ENCODE measurements at regions not wholly inside any gene's neighbourhood (a gene's known extent, or its start where the extent isn't known, plus 50 kb on each side); places are given as distances from the start of the nearest gene placed in this dataset.

GRCh38 chr2:84194181-84194580, 264.9 kb downstream of the SUCLG1 start:
- Histone ChIP-seq H2AFZ (ENCODE audit: low read length) (no peak overlapping the region), H3K79me2 (ENCODE audit: insufficient read depth, low read length) (no peaks in the 10 kb centered on the region), H3K9me2 (replicated peaks; ENCODE audit: low read depth, low read length) (peaks cover 5% of the 10 kb centered on the region; the same call in 1 of the 2 replicates), H3K9ac (ENCODE audit: low read depth, low read length, poor library complexity, severe bottlenecking) (no peak overlapping the region), H3K4me3 (ENCODE audit: low read length, poor library complexity, severe bottlenecking) (no peak overlapping the region), H3K27me3 (ENCODE audit: insufficient read depth, low read length, poor library complexity, severe bottlenecking) (no peaks in the 10 kb centered on the region), H3F3A (ENCODE audit: low read depth) (no peaks in the 10 kb centered on the region), H3K4me1 (ENCODE audit: insufficient read depth, low read length, poor library complexity, severe bottlenecking) (no peaks in the 10 kb centered on the region), H3K4me2 (ENCODE audit: low read depth, low read length, poor library complexity, severe bottlenecking) (no peak overlapping the region), H3K36me3 (ENCODE audit: insufficient read depth, low read length) (no peaks in the 10 kb centered on the region), H4K20me1 (ENCODE audit: insufficient read depth, low read length, poor library complexity, severe bottlenecking) (no peaks in the 10 kb centered on the region), H3K9me3 (ENCODE audit: insufficient read depth, low read depth, low read length) (no peaks in the 10 kb centered on the region)
- no peak for TF ChIP-seq CTCF (conservative IDR thresholded peaks at IDR 0.05; ENCODE audit: low read length)
- TF ChIP-seq EZH2phosphoT487 (IDR thresholded peaks at IDR 0.05; ENCODE audit: borderline replicate concordance) = no peak

GRCh38 chr2:84187258-84187657, 271.8 kb downstream of the SUCLG1 start:
- no peaks in the 10 kb centered on the region for H3K9me2 ChIP-seq (replicated peaks; ENCODE audit: low read depth, low read length)
- no peaks in the 10 kb centered on the region for H3F3A ChIP-seq (ENCODE audit: low read depth)
- H2AFZ ChIP-seq (ENCODE audit: low read length) = no peak overlapping the region
- no peaks in the 10 kb centered on the region for H3K27me3 ChIP-seq (ENCODE audit: insufficient read depth, low read length, poor library complexity, severe bottlenecking)
- no peaks in the 10 kb centered on the region for H3K36me3 ChIP-seq (ENCODE audit: insufficient read depth, low read length)
- no peak overlapping the region for H3K9ac ChIP-seq (ENCODE audit: low read depth, low read length, poor library complexity, severe bottlenecking)
- no peaks in the 10 kb centered on the region for H3K9me3 ChIP-seq (ENCODE audit: insufficient read depth, low read depth, low read length)
- no peak for TF ChIP-seq EZH2phosphoT487 (IDR thresholded peaks at IDR 0.05; ENCODE audit: borderline replicate concordance)
- no peak for TF ChIP-seq CTCF (conservative IDR thresholded peaks at IDR 0.05; ENCODE audit: low read length)
- H3K4me1 ChIP-seq (ENCODE audit: insufficient read depth, low read length, poor library complexity, severe bottlenecking) = no peaks in the 10 kb centered on the region
- no peaks in the 10 kb centered on the region for H3K79me2 ChIP-seq (ENCODE audit: insufficient read depth, low read length)
- no peaks in the 10 kb centered on the region for H4K20me1 ChIP-seq (ENCODE audit: insufficient read depth, low read length, poor library complexity, severe bottlenecking)
- H3K4me3 ChIP-seq (ENCODE audit: low read length, poor library complexity, severe bottlenecking) = no peak overlapping the region
- H3K4me2 ChIP-seq (ENCODE audit: low read depth, low read length, poor library complexity, severe bottlenecking) = no peak overlapping the region

- Histone ChIP-seq H3K9ac (ENCODE audit: low read depth, low read length, poor library complexity, severe bottlenecking) (no peak overlapping the region), H3K4me2 (ENCODE audit: low read depth, low read length, poor library complexity, severe bottlenecking) (no peak overlapping the region), H2AFZ (ENCODE audit: low read length) (no peak overlapping the region), H3K79me2 (ENCODE audit: insufficient read depth, low read length) (no peaks in the 10 kb centered on the region), H3K27me3 (ENCODE audit: insufficient read depth, low read length, poor library complexity, severe bottlenecking) (no peaks in the 10 kb centered on the region), H3K9me2 (replicated peaks; ENCODE audit: low read depth, low read length) (no peaks in the 10 kb centered on the region), H3K36me3 (ENCODE audit: insufficient read depth, low read length) (no peaks in the 10 kb centered on the region), H4K20me1 (ENCODE audit: insufficient read depth, low read length, poor library complexity, severe bottlenecking) (no peaks in the 10 kb centered on the region), H3K4me3 (ENCODE audit: low read length, poor library complexity, severe bottlenecking) (no peak overlapping the region), H3F3A (ENCODE audit: low read depth) (no peaks in the 10 kb centered on the region), H3K9me3 (ENCODE audit: insufficient read depth, low read depth, low read length) (no peaks in the 10 kb centered on the region), H3K4me1 (ENCODE audit: insufficient read depth, low read length, poor library complexity, severe bottlenecking) (no peaks in the 10 kb centered on the region)
- TF ChIP-seq CTCF (conservative IDR thresholded peaks at IDR 0.05; ENCODE audit: low read length) (no peak), EZH2phosphoT487 (IDR thresholded peaks at IDR 0.05; ENCODE audit: borderline replicate concordance) (no peak)
Measured at GRCh38 chr2:84181927-84182326, 277.2 kb downstream of the SUCLG1 start.

All from Loucy (cell line).